ENCODE measurements at regions not wholly inside any gene's neighbourhood (a gene's known extent, or its start where the extent isn't known, plus 50 kb on each side); places are given as distances from the start of the nearest gene placed in this dataset.
"Not testable (repeated sequence)": the region's sequence is repeated elsewhere in the genome, so short reads cannot be mapped to it uniquely, and the experiment has no call there.

GRCh38 chr4:156293657-156294297, 340.1 kb upstream of the CTSO start:
- ChIA-PET POLR2A (interaction anchor here (0.6 to 0.8 kb wide), 3 partner anchors 16 to 91 kb away, joined by 3 read pairs; no protein-coding TSS in a partner anchor), CTCF (ENCODE audit: unreplicated experiment) (no interaction called here)
- DNase-seq (ENCODE audit: low spot score) = no peak
- no peak overlapping the region for H3K4me2 ChIP-seq (ENCODE audit: low read length)
- TF ChIP-seq EZH2phosphoT487 (IDR thresholded peaks at IDR 0.05; ENCODE audit: borderline replicate concordance, low read depth, low read length) = no peak
- no peak for TF ChIP-seq CTCF (conservative IDR thresholded peaks at IDR 0.05; ENCODE audit: low read length)
- H3K79me2 ChIP-seq (ENCODE audit: insufficient read depth, low read depth, low read length) = no peaks in the 10 kb centered on the region
- H2AFZ ChIP-seq (ENCODE audit: low read length) = no peak overlapping the region
- no peaks in the 10 kb centered on the region for H3K9me3 ChIP-seq (ENCODE audit: low read length)
- BruUV-seq (replicated peaks) = no TSS peak
- no peaks in the 10 kb centered on the region for H3K36me3 ChIP-seq (ENCODE audit: insufficient read depth, low read length)
- H3K4me3 ChIP-seq (ENCODE audit: low read depth, low read length, poor library complexity, severe bottlenecking) = no peak overlapping the region
- H3K27ac ChIP-seq (ENCODE audit: low read depth, low read length, poor library complexity, severe bottlenecking) = no peak overlapping the region
- intact Hi-C loops (cut with micrococcal nuclease; ENCODE audit: unreplicated experiment) = no loop called here
- H4K20me1 ChIP-seq (ENCODE audit: insufficient read depth, low read length) = no peaks in the 10 kb centered on the region
- no peaks in the 10 kb centered on the region for H3K9me2 ChIP-seq (ENCODE audit: insufficient read depth, low read length)
- no peaks in the 10 kb centered on the region for H3K4me1 ChIP-seq (ENCODE audit: insufficient read depth, low read length, poor library complexity, severe bottlenecking)

- Histone ChIP-seq H3K9me2 (ENCODE audit: insufficient read depth, low read length) (no peaks in the 10 kb centered on the region), H4K20me1 (ENCODE audit: insufficient read depth, low read length) (no peaks in the 10 kb centered on the region), H2AFZ (ENCODE audit: low read length) (no peak overlapping the region), H3K4me1 (ENCODE audit: insufficient read depth, low read length, poor library complexity, severe bottlenecking) (no peaks in the 10 kb centered on the region), H3K9me3 (ENCODE audit: low read length) (no peaks in the 10 kb centered on the region), H3K4me2 (ENCODE audit: low read length) (no peak overlapping the region), H3K36me3 (ENCODE audit: insufficient read depth, low read length) (no peaks in the 10 kb centered on the region), H3K4me3 (ENCODE audit: low read depth, low read length, poor library complexity, severe bottlenecking) (no peak overlapping the region), H3K27ac (ENCODE audit: low read depth, low read length, poor library complexity, severe bottlenecking) (no peak overlapping the region), H3K79me2 (ENCODE audit: insufficient read depth, low read depth, low read length) (no peaks in the 10 kb centered on the region)
- POLR2A ChIA-PET = no interaction called here
- DNase-seq (ENCODE audit: low spot score) = no peak
- no peak for TF ChIP-seq CTCF (conservative IDR thresholded peaks at IDR 0.05; ENCODE audit: low read length)
- TF ChIP-seq EZH2phosphoT487 (IDR thresholded peaks at IDR 0.05; ENCODE audit: borderline replicate concordance, low read depth, low read length) = no peak
- CTCF ChIA-PET (ENCODE audit: unreplicated experiment) = no interaction called here
- no TSS peak for BruUV-seq (replicated peaks)
- intact Hi-C loops (cut with micrococcal nuclease; ENCODE audit: unreplicated experiment) = no loop called here
Observed at GRCh38 chr4:156291317-156291716, 337.7 kb upstream of the CTSO start.

- H3K4me2 ChIP-seq (ENCODE audit: low read length) = no peak overlapping the region
- BruUV-seq (replicated peaks) = no TSS peak
- no peaks in the 10 kb centered on the region for H4K20me1 ChIP-seq (ENCODE audit: insufficient read depth, low read length)
- no peaks in the 10 kb centered on the region for H3K9me3 ChIP-seq (ENCODE audit: low read length)
- DNase-seq (ENCODE audit: low spot score) = no peak
- ChIA-PET CTCF (ENCODE audit: unreplicated experiment) (no interaction called here), POLR2A (no interaction called here)
- TF ChIP-seq EZH2phosphoT487 (IDR thresholded peaks at IDR 0.05; ENCODE audit: borderline replicate concordance, low read depth, low read length) (no peak), CTCF (conservative IDR thresholded peaks at IDR 0.05; ENCODE audit: low read length) (no peak)
- no peaks in the 10 kb centered on the region for H3K36me3 ChIP-seq (ENCODE audit: insufficient read depth, low read length)
- no peaks in the 10 kb centered on the region for H3K9me2 ChIP-seq (ENCODE audit: insufficient read depth, low read length)
- no peaks in the 10 kb centered on the region for H3K4me1 ChIP-seq (ENCODE audit: insufficient read depth, low read length, poor library complexity, severe bottlenecking)
- intact Hi-C loops (cut with micrococcal nuclease; ENCODE audit: unreplicated experiment) = no loop called here
- no peaks in the 10 kb centered on the region for H3K79me2 ChIP-seq (ENCODE audit: insufficient read depth, low read depth, low read length)
- H3K27ac ChIP-seq (ENCODE audit: low read depth, low read length, poor library complexity, severe bottlenecking) = no peak overlapping the region
- H3K4me3 ChIP-seq (ENCODE audit: low read depth, low read length, poor library complexity, severe bottlenecking) = no peak overlapping the region
- H2AFZ ChIP-seq (ENCODE audit: low read length) = no peak overlapping the region
Observed at GRCh38 chr4:156290811-156291210, 337.1 kb upstream of the CTSO start.

GRCh38 chr4:156290026-156290425, 336.4 kb upstream of the CTSO start:
- H3K36me3 ChIP-seq (ENCODE audit: insufficient read depth, low read length); H3K4me3 ChIP-seq (ENCODE audit: low read depth, low read length, poor library complexity, severe bottlenecking); H3K9me3 ChIP-seq (ENCODE audit: low read length); DNase-seq (ENCODE audit: low spot score); H2AFZ ChIP-seq (ENCODE audit: low read length); CTCF ChIA-PET (ENCODE audit: unreplicated experiment); H3K9me2 ChIP-seq (ENCODE audit: insufficient read depth, low read length); H3K4me2 ChIP-seq (ENCODE audit: low read length); BruUV-seq (replicated peaks); H3K4me1 ChIP-seq (ENCODE audit: insufficient read depth, low read length, poor library complexity, severe bottlenecking); H3K27ac ChIP-seq (ENCODE audit: low read depth, low read length, poor library complexity, severe bottlenecking); POLR2A ChIA-PET; H3K79me2 ChIP-seq (ENCODE audit: insufficient read depth, low read depth, low read length); intact Hi-C loops (cut with micrococcal nuclease; ENCODE audit: unreplicated experiment); H4K20me1 ChIP-seq (ENCODE audit: insufficient read depth, low read length): not testable (repeated sequence)

Data from OCI-LY7 (cell line).